Activated CD4-positive, alpha-beta memory T cell treated with anti-CD3 and anti-CD28 coated beads, Interleukin-2, amount 10 ng/mL, durations not matched to agents 7 days and 5 days (primary cell): ENCODE measurements at regions not wholly inside any gene's neighbourhood (a gene's known extent, or its start where the extent isn't known, plus 50 kb on each side); places are given as distances from the start of the nearest gene placed in this dataset.

Source experiments
- CTCF ChIA-PET: fragments of 350-600 bp; sonication (Branson Sonifier 250); formaldehyde crosslinking; loops from one replicate; lab custom pipeline; 2021; ENCODE audit warnings: antibody characterized with exemption, inconsistent platforms; lab: Charles Lee
- POLR2A ChIA-PET: fragments of 350-600 bp; sonication (Branson Sonifier 250); formaldehyde crosslinking; loops from one replicate; lab custom pipeline; 2021; ENCODE audit warnings: antibody characterized with exemption; lab: Charles Lee
- DNase-seq: peaks from one replicate; pipeline ENCODE4 v3.0.0-alpha.2; 2020
- H3K27ac Mint-ChIP-seq: one replicate; pipeline ENCODE4 v1.8.0; 2021; ENCODE audit warnings: mild to moderate bottlenecking, mixed read lengths
- H3K27me3 Mint-ChIP-seq: one replicate; pipeline ENCODE4 v1.8.0; 2021; ENCODE audit warnings: mixed read lengths
- H3K36me3 Mint-ChIP-seq: one replicate; pipeline ENCODE4 v1.8.0; 2021; ENCODE audit warnings: low read depth, mixed read lengths
- H3K4me1 Mint-ChIP-seq: one replicate; pipeline ENCODE4 v1.8.0; 2021; ENCODE audit warnings: mixed read lengths
- H3K4me3 Mint-ChIP-seq: one replicate; pipeline ENCODE4 v1.8.0; 2021; ENCODE audit warnings: mild to moderate bottlenecking, mixed read lengths
- H3K9me3 Mint-ChIP-seq: one replicate; pipeline ENCODE4 v1.8.0; 2021; ENCODE audit warnings: mixed read lengths

DNA sequence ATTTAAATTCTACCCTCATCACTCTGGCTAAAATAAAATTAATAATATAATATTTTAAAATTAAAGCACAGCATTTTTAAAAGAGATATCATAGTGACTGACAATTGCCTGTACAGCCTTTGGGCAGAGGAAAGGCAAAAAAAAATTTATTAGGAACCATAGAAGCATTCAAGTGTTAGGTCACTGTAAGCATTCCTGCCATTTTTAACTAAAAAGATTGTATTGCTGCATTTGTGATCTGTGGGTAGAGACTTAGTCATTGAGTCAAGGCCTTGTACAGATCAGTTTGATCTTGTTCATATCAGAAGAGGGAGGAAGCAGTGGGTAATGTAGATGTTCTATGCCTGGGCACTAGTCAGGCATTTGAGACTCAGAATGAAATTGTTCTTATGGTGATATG is 109.9 kb downstream of the LYPLAL1 start:
- H3K27me3 Mint-ChIP-seq = no peaks in the 10 kb centered on the region
- ChIA-PET CTCF (no interaction called here), POLR2A (no interaction called here)
- H3K4me1 Mint-ChIP-seq = no peaks in the 10 kb centered on the region
- no peak for DNase-seq
- H3K4me3 Mint-ChIP-seq = no peak overlapping the region
- no peaks in the 10 kb centered on the region for H3K9me3 Mint-ChIP-seq
- no peaks in the 10 kb centered on the region for H3K36me3 Mint-ChIP-seq
- no peak overlapping the region for H3K27ac Mint-ChIP-seq

DNA sequence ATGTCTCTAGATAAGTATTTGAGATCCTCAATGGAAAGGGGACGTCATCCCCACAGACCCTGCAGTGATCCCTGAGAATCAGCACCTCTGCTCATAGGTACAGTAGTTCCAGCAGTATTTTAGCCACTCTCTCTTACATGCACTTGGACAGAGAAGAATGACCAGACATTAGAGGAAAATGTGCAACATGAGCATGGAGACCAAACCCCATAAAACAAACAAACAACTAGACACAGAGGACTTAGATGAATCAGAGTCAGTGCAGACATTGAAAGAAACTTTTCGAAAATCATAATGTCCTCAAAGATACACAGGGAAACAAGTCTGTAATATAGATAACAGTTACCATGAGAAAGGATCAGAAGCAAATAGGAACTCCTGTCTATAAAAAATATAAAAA is 108.2 kb downstream of the LYPLAL1 start:
- no peaks in the 10 kb centered on the region for H3K4me1 Mint-ChIP-seq
- CTCF ChIA-PET = no interaction called here
- no peaks in the 10 kb centered on the region for H3K9me3 Mint-ChIP-seq
- no peak overlapping the region for H3K4me3 Mint-ChIP-seq
- no peaks in the 10 kb centered on the region for H3K27me3 Mint-ChIP-seq
- DNase-seq = no peak
- H3K27ac Mint-ChIP-seq = no peak overlapping the region
- H3K36me3 Mint-ChIP-seq = no peaks in the 10 kb centered on the region
- POLR2A ChIA-PET = no interaction called here

DNA sequence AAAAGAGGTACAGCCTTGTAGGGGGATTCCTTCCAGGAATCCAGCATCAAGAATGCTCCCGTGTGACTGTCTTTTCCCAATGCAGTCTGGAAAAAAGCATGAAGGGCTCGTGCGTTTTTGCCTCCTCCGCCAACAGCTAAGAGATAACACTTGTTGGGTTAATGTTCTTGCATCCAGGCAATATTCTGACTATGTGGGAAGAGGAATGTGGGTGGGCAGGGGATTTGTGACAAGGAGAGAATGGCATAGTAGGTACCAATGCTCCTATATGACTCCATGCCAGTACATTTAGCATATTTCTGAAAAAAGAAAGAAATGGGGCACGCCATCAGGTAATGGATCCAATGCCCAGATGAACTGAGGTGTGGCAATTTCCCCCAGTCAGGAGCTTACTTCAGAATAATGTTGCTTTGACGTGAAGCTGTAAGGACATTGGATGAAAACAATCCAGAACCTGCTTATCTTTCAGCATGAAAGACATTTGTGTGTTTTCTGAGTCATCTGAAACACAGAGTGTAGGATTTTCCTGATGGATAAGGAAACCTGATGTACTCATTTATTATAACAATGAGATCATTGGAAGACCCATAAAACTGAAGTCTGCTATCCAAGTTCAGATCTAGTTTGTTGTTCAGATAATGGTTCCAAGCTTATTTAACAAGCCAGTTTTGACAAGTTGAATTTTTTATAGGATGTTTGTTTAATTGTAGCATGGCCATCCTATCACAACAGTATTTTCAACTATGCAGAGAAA is 105.5 kb downstream of the LYPLAL1 start:
- H3K27me3 Mint-ChIP-seq = no peaks in the 10 kb centered on the region
- H3K27ac Mint-ChIP-seq = no peak overlapping the region
- POLR2A ChIA-PET = no interaction called here
- no peaks in the 10 kb centered on the region for H3K4me1 Mint-ChIP-seq
- H3K9me3 Mint-ChIP-seq = no peaks in the 10 kb centered on the region
- CTCF ChIA-PET = no interaction called here
- no peak for DNase-seq
- H3K4me3 Mint-ChIP-seq = no peak overlapping the region
- no peaks in the 10 kb centered on the region for H3K36me3 Mint-ChIP-seq

DNA sequence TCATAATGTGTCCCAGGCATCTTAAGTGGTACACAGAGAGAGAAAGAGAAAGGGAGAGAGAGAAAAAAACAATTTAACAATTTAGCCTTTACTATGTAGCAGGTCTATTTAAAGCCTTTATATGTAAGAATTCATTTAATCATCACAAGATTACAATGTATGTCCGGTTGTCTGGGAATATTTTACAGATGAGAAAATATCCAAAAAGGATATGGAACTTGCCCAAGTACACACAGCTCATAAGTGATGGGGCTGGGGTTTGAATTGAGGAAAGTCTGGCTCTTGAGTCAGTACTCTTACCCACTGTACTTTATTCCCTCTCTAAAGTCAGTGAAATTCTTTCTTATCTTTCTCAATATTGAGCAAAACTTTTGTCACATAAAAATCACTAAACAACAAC is 104.6 kb downstream of the LYPLAL1 start:
- ChIA-PET POLR2A (no interaction called here), CTCF (no interaction called here)
- no peak for DNase-seq
- H3K4me3 Mint-ChIP-seq = no peak overlapping the region
- H3K27ac Mint-ChIP-seq = no peak overlapping the region
- no peaks in the 10 kb centered on the region for H3K27me3 Mint-ChIP-seq
- H3K9me3 Mint-ChIP-seq = no peaks in the 10 kb centered on the region
- no peaks in the 10 kb centered on the region for H3K4me1 Mint-ChIP-seq
- no peaks in the 10 kb centered on the region for H3K36me3 Mint-ChIP-seq

DNA sequence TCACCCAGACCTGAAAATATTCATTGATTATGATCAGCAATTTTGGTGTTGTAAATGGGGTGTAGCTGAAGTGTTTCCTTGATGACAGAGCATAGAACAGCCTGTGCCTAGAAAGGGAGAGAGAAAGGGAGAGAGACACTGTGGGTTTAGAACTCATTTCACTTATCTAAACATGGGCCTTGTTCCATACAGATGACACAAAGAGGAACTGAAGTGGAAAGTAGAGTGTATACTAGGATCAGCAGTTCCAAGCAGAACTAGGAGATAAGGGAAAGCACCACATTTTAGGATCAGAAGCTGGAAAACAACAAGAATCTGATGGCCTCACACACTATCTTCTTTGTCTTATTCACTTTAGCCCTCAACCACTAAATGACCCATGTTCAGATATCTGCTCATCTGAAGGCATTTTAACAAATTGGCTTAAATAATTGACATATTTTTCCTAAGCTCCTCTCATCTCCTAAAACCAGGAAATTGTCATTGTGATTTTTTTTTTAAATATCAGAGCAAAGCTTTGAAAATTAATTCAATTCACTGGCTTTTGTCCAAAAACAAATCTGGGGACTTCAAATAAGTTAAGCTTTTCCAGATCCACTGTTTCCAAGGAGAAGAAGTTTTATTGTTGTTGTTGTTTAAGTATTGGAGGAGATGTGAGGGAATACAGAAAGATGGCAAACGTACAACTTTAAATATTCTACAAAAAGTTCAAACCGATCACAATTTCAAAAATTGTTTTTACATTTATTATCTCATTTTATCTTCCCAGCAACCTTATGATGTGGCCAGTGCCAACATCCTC is 103.8 kb downstream of the LYPLAL1 start:
- DNase-seq = no peak
- H3K27ac Mint-ChIP-seq = no peak overlapping the region
- H3K4me1 Mint-ChIP-seq = no peaks in the 10 kb centered on the region
- H3K36me3 Mint-ChIP-seq = no peaks in the 10 kb centered on the region
- H3K9me3 Mint-ChIP-seq = no peaks in the 10 kb centered on the region
- POLR2A ChIA-PET = no interaction called here
- H3K4me3 Mint-ChIP-seq = no peak overlapping the region
- no peaks in the 10 kb centered on the region for H3K27me3 Mint-ChIP-seq
- CTCF ChIA-PET = no interaction called here

DNA sequence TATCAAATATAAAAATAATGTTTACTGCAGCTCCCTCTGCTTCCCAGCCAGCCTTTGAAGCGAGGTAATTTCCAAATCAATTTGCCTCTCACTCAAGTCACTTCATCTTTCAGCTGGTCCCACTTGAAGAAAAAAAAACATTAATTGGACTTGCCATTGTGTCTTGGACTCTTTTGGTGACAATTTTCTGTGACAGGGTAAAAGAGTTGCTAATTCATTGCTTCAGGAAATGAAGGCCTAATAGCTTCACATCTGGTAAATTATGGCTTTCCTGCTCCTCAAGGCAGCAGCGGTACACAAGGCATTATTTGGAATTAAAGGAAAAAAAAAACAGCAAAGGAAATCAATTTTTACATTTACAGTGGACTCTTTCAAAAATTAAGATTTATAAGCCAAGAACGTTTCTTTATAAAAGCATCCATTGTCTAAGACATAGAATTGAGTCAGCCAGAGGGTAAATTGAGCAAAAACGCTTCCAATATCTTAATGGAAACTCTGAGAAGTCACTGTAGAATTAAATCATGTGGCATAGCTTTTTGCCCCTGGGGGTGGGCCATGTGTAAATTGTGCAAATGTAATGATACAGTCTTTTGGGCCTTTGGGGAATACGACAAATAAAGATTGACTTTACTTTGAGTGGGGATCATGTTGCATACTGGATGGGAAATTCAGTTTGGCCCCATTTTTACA is 102.5 kb downstream of the LYPLAL1 start:
- no peak overlapping the region for H3K4me3 Mint-ChIP-seq
- CTCF ChIA-PET = no interaction called here
- H3K9me3 Mint-ChIP-seq = no peaks in the 10 kb centered on the region
- H3K27ac Mint-ChIP-seq = no peak overlapping the region
- H3K27me3 Mint-ChIP-seq = no peaks in the 10 kb centered on the region
- H3K36me3 Mint-ChIP-seq = no peaks in the 10 kb centered on the region
- H3K4me1 Mint-ChIP-seq = no peaks in the 10 kb centered on the region
- POLR2A ChIA-PET = no interaction called here
- no peak for DNase-seq

DNA sequence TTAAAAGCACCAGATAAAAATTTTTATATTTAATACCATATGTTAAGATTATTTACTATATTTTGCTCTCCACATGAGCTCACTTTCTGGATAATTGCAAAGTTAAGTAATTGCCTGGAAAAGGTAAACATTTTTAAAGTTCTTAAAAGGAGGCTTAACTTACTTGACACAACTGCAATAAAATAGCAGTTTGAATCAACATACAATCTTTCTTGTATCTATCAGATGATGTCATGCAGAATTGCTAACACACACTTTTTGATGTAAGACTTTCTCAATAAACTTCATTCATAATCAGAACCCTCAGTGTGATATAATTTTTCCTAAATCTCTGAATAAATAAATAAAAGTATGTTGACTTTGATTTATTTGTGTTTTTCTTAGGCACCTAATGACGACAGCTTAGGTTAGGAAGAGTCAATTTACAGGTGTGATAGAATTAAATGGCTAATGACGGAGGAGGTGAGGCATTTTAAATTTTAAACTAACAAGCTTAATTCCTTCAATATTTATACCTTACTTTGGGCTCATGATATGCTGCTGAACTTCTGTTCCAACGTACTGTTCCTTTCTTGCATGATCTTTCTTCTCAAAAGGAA is 99.5 kb downstream of the LYPLAL1 start:
- no peaks in the 10 kb centered on the region for H3K4me1 Mint-ChIP-seq
- no peak overlapping the region for H3K27ac Mint-ChIP-seq
- no peaks in the 10 kb centered on the region for H3K27me3 Mint-ChIP-seq
- CTCF ChIA-PET = no interaction called here
- no peak for DNase-seq
- no peaks in the 10 kb centered on the region for H3K9me3 Mint-ChIP-seq
- H3K4me3 Mint-ChIP-seq = no peak overlapping the region
- H3K36me3 Mint-ChIP-seq = no peaks in the 10 kb centered on the region
- POLR2A ChIA-PET = no interaction called here

DNA sequence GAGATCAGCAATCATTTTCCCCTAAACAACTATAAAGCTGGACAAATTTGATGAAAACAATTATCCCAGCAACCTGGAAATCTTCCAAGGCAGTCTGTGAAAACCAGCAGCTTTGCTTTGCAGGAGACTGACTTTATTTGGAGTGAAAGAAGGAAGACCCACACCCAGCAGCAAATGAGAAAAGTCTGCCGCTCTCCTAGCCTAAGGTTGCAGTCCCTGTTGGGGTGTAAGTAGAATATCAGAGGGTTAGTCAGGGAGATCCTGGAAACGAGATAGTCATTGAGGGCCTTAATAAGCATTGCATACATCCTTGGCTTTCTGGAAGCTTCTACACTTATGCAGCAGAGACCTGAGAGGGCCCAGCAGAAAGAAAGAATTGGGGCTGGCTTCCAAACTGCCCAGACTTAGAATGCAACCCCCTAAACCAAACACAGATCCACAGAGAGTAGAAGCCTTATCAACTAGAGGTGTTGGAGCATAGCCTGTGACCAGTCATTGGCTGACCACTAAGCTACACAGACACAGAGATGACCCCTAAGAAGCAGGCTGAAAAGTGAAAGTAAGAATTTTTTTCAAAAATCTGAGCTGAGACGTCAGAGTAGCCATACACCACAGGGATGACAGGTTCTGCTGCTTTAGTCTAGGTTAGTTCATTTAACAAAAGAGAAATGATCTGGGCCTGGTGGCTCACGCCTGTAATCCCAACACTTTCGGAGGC is 98.3 kb downstream of the LYPLAL1 start:
- no peaks in the 10 kb centered on the region for H3K9me3 Mint-ChIP-seq
- H3K4me1 Mint-ChIP-seq = no peaks in the 10 kb centered on the region
- no peak for DNase-seq
- no peaks in the 10 kb centered on the region for H3K27me3 Mint-ChIP-seq
- no peak overlapping the region for H3K27ac Mint-ChIP-seq
- CTCF ChIA-PET = no interaction called here
- no peaks in the 10 kb centered on the region for H3K36me3 Mint-ChIP-seq
- POLR2A ChIA-PET = no interaction called here
- H3K4me3 Mint-ChIP-seq = no peak overlapping the region

DNA sequence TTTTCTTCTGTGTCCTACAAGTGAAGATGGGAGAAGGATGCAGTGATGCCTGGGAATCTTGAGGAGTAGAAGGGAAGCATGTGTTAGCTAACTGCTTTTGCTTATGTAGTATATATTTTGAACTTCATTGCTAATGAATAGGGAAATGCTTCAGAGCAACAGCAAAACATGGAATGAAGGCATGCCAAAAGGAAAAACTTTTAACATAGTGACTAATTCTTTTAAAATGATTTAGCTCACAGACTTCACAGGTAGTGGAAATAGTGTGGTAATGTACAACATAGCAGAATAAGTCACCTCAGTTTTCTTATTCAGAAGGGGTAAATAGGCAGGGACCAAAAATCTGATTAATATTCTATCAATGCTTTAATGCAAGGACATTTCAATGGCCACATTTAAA is 95.5 kb downstream of the LYPLAL1 start:
- Mint-ChIP-seq H3K27ac (no peak overlapping the region), H3K36me3 (no peaks in the 10 kb centered on the region), H3K4me1 (no peaks in the 10 kb centered on the region), H3K27me3 (no peaks in the 10 kb centered on the region), H3K4me3 (no peak overlapping the region), H3K9me3 (no peaks in the 10 kb centered on the region)
- ChIA-PET CTCF (no interaction called here), POLR2A (no interaction called here)
- no peak for DNase-seq

DNA sequence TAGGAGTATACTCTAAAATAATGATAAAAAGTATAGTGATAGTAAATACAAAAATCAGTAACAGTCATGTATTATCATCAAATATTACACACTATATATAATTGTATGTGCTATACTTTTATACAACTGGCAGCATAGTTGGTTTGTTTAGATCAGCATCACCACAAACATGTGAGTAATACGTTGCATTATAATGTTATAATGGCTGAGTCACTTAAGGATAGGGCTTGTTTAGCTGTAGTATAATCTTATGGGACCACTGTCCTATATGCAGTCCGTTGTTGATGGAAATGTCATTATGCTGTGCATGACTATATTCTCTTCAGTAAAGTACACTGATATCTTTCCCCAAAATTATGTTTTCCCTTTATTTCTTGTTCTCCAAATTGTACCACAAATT is 92.8 kb downstream of the LYPLAL1 start:
- Mint-ChIP-seq H3K4me1 (no peaks in the 10 kb centered on the region), H3K36me3 (no peaks in the 10 kb centered on the region), H3K4me3 (no peak overlapping the region), H3K9me3 (no peaks in the 10 kb centered on the region), H3K27ac (no peak overlapping the region), H3K27me3 (no peaks in the 10 kb centered on the region)
- DNase-seq = no peak
- ChIA-PET CTCF (no interaction called here), POLR2A (no interaction called here)

DNA sequence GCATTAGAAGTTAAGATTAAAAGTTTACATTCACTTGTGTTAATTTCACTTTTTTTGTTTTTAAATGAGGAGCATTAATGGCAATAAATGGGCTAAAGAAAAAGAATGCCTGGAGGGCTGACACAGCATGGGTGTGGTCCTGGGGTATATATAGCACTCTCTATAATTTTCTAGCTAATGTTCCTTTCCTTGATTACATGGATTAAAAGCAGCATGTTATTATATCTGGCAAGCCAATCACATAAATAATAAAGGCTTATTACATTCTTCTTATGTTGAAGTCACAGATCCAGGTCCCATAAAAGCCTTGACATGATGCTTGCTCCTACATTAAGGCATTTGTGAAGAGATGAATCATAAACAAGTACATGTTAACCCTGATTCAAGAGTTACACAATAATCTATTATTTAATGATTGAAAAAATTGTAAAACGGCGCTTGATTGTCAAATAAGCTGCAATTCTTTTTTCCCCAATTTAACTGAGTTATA is 91.4 kb downstream of the LYPLAL1 start:
- no peak for DNase-seq
- Mint-ChIP-seq H3K36me3 (no peaks in the 10 kb centered on the region), H3K27ac (no peak overlapping the region), H3K4me3 (no peak overlapping the region), H3K9me3 (no peaks in the 10 kb centered on the region), H3K4me1 (no peaks in the 10 kb centered on the region), H3K27me3 (no peaks in the 10 kb centered on the region)
- ChIA-PET POLR2A (no interaction called here), CTCF (no interaction called here)

DNA sequence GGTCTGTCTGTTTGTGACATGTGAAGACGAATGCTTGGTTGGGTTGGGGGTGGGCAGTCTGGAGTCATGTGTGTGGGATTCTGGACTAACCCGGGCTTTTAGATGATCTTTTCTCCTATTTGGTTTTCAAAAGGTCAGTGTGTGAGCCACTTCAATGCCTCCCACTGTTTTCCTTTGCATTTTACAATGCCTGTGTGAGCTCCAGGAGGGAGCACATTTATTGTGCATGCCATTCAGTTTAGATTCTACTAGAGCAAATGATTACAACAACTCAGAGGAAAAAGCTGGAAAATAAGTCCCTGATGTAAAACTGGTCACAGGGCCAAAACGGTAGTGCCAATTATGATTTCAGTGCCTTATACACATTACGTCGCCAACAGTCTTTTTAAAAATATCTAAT is 90.9 kb downstream of the LYPLAL1 start:
- H3K36me3 Mint-ChIP-seq = no peaks in the 10 kb centered on the region
- POLR2A ChIA-PET = no interaction called here

More for the DNA sequence above, 90.9 kb downstream of the LYPLAL1 start:
- H3K4me1 Mint-ChIP-seq = no peaks in the 10 kb centered on the region
- H3K9me3 Mint-ChIP-seq = no peaks in the 10 kb centered on the region
- CTCF ChIA-PET = no interaction called here
- no peak for DNase-seq
- no peak overlapping the region for H3K27ac Mint-ChIP-seq
- no peak overlapping the region for H3K4me3 Mint-ChIP-seq
- H3K27me3 Mint-ChIP-seq = no peaks in the 10 kb centered on the region
